ENCODE measurements at regions not wholly inside any gene's neighbourhood (a gene's known extent, or its start where the extent isn't known, plus 50 kb on each side); places are given as distances from the start of the nearest gene placed in this dataset.

DNA sequence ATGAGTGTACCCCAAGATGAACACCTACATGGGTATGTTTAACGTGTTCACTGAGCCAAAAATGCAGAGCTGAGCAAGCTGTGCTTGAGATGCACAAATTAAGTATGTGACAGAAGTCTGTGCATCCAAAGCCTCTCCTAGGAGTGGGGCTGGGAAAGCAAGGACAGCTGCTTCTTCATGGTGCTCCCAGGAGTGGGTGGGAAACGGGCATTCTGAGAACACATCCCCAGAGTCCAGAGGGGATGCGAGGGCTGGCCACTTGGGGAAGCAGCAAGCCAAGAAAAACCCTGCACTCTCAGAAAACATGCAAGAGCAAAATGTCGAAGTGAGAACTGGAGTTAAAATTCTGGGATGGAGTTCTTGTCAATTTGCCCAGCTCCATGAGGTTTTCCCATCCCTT, 414.3 kb downstream of the BCAT1 start:
- no peak overlapping the region for H3K27ac ChIP-seq (replicated peaks)
- no peak overlapping the region for H3K4me3 ChIP-seq (replicated peaks; ENCODE audit: insufficient read depth, low read length)
- TF ChIP-seq GABPA (IDR thresholded peaks at IDR 0.05; ENCODE audit: low read depth) = no peak
- TF ChIP-seq, protein P1, sequence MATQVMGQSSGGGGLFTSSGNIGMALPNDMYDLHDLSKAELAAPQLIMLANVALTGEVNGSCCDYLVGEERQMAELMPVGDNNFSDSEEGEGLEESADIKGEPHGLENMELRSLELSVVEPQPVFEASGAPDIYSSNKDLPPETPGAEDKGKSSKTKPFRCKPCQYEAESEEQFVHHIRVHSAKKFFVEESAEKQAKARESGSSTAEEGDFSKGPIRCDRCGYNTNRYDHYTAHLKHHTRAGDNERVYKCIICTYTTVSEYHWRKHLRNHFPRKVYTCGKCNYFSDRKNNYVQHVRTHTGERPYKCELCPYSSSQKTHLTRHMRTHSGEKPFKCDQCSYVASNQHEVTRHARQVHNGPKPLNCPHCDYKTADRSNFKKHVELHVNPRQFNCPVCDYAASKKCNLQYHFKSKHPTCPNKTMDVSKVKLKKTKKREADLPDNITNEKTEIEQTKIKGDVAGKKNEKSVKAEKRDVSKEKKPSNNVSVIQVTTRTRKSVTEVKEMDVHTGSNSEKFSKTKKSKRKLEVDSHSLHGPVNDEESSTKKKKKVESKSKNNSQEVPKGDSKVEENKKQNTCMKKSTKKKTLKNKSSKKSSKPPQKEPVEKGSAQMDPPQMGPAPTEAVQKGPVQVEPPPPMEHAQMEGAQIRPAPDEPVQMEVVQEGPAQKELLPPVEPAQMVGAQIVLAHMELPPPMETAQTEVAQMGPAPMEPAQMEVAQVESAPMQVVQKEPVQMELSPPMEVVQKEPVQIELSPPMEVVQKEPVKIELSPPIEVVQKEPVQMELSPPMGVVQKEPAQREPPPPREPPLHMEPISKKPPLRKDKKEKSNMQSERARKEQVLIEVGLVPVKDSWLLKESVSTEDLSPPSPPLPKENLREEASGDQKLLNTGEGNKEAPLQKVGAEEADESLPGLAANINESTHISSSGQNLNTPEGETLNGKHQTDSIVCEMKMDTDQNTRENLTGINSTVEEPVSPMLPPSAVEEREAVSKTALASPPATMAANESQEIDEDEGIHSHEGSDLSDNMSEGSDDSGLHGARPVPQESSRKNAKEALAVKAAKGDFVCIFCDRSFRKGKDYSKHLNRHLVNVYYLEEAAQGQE (IDR thresholded peaks at IDR 0.05; ENCODE audit: insufficient replicate concordance, low read depth) = no peak
- no peak for TF ChIP-seq CTCF (IDR thresholded peaks at IDR 0.05; ENCODE audit: insufficient read depth, low read length)
- TF ChIP-seq SPI1 (IDR thresholded peaks at IDR 0.05; ENCODE audit: borderline replicate concordance, low read depth) = no peak
- no peak for TF ChIP-seq POLR2AphosphoS5 (IDR thresholded peaks at IDR 0.05; ENCODE audit: low read depth)
- no peaks in the 10 kb centered on the region for H3K27me3 ChIP-seq (ENCODE audit: insufficient read depth, poor library complexity, severe bottlenecking)
- DNase-seq (ENCODE audit: low read depth in 1 of 2, low spot score in 1 of 2) = no peak

DNA sequence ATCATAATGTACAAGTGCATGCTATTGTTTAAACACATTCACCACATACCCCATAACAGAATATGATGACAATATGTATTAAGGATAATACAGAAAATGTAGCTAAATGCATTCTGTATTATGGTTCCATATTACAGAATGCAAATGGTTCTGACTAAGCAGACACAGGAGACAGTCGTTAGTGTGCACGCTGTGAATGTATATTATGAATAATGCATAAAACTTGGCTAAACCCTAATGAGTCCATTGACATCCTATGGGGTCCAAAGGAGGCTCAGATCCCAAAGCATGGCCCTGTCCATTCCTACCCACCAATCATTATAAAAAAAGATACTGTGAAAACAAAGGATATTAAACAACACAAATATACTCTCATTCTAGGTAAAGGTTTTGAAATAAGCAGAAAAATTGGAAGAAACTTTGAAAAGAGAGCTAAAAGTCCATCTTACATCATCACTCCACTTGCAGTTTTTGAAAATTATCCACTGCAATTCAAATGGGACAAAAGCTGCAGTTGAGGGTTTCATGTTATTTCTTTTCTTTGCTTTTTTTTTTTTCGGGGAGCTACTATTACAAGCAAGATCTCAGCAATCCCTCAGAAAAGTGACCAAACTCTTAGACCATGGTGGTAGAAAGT, 415.1 kb downstream of the BCAT1 start:
- DNase-seq (ENCODE audit: low read depth in 1 of 2, low spot score in 1 of 2) = no peak
- no peaks in the 10 kb centered on the region for H3K27me3 ChIP-seq (ENCODE audit: insufficient read depth, poor library complexity, severe bottlenecking)
- no peak overlapping the region for H3K27ac ChIP-seq (replicated peaks)
- no peak overlapping the region for H3K4me3 ChIP-seq (replicated peaks; ENCODE audit: insufficient read depth, low read length)
- TF ChIP-seq GABPA (IDR thresholded peaks at IDR 0.05; ENCODE audit: low read depth) (no peak), CTCF (IDR thresholded peaks at IDR 0.05; ENCODE audit: insufficient read depth, low read length) (no peak), POLR2AphosphoS5 (IDR thresholded peaks at IDR 0.05; ENCODE audit: low read depth) (no peak), SPI1 (IDR thresholded peaks at IDR 0.05; ENCODE audit: borderline replicate concordance, low read depth) (no peak)
- TF ChIP-seq, protein P1 (IDR thresholded peaks at IDR 0.05; ENCODE audit: insufficient replicate concordance, low read depth) = no peak

DNA sequence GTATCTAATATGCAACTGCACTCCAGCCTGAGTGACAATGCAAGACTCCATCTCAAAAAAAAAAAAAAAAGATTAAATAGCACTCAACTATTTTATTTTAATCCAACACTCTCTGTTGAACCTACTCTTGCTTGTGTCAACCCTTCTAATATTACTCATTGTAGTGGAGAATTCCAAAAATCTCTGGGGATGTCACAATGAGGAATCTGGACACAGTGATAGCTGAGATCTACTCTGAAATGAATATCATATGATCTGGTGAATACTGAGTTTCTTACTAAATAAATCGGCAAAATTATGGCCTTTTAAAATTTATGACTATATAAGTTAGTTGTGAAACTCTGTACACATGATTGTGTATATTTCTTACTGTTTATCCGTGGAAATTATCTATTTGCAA, 418.2 kb downstream of the BCAT1 start:
- no peak for DNase-seq (ENCODE audit: low read depth in 1 of 2, low spot score in 1 of 2)
- no peak for TF ChIP-seq GABPA (IDR thresholded peaks at IDR 0.05; ENCODE audit: low read depth)
- TF ChIP-seq SPI1 (IDR thresholded peaks at IDR 0.05; ENCODE audit: borderline replicate concordance, low read depth) = no peak
- TF ChIP-seq CTCF (IDR thresholded peaks at IDR 0.05; ENCODE audit: insufficient read depth, low read length) = no peak
- TF ChIP-seq, protein P1 (IDR thresholded peaks at IDR 0.05; ENCODE audit: insufficient replicate concordance, low read depth) = no peak
- no peak for TF ChIP-seq POLR2AphosphoS5 (IDR thresholded peaks at IDR 0.05; ENCODE audit: low read depth)
- Histone ChIP-seq H3K27ac (replicated peaks) (no peak overlapping the region), H3K27me3 (ENCODE audit: insufficient read depth, poor library complexity, severe bottlenecking) (no peaks in the 10 kb centered on the region), H3K4me3 (replicated peaks; ENCODE audit: insufficient read depth, low read length) (no peak overlapping the region)
